Sigmoid colon (tissue), 6 donors: ENCODE measurements at regions not wholly inside any gene's neighbourhood (a gene's known extent, or its start where the extent isn't known, plus 50 kb on each side); places are given as distances from the start of the nearest gene placed in this dataset.

ENCODE experiments used
- DNase-seq: peaks from one replicate; pipeline ENCODE4 v3.0.0-alpha.2; 2019
- H3K27ac ChIP-seq, 4 donors: fragments of 200-600 bp; sonication (generic); one replicate each; pipeline ENCODE4 v1.5.1; 2016 to 2019; ENCODE audit warnings: mild to moderate bottlenecking in 1 of 4
- H3K27me3 ChIP-seq, 3 donors: fragments of 200-600 bp; sonication (generic); one replicate each; pipeline ENCODE4 v1.5.1; 2019; ENCODE audit warnings: mild to moderate bottlenecking in 1 of 3
- H3K36me3 ChIP-seq, 4 donors: fragments of 200-600 bp; sonication (generic); one replicate each; pipeline ENCODE4 v1.5.1; 2016 to 2019
- H3K4me1 ChIP-seq, 4 donors: fragments of 200-600 bp; sonication (generic); one replicate each; pipeline ENCODE4 v1.5.1; 2017 to 2019
- H3K4me3 ChIP-seq, 4 donors: fragments of 200-600 bp; sonication (generic); one replicate each; pipeline ENCODE4 v1.5.1; 2017 to 2019; ENCODE audit warnings: mild to moderate bottlenecking in 2 of 4, moderate library complexity in 1 of 4
- H3K9me3 ChIP-seq, 4 donors: fragments of 200-600 bp in 3 of 4; sonication (generic) in 3 of 4; one replicate each; pipeline versions ENCODE4 v1.5.1 to v1.6.1; 2013 to 2019
- EP300 ChIP-seq, 4 donors: sonication (generic); formaldehyde crosslinking; IDR thresholded peaks; one replicate each; pipeline ENCODE4 v1.6.1; 2017; ENCODE audit warnings: antibody characterized with exemption in 4 of 4
- POLR2A ChIP-seq, 2 donors: fragments of 450-650 bp; IDR thresholded peaks; one replicate each; pipeline ENCODE4 v1.6.1; 2016; ENCODE audit warnings: antibody characterized with exemption in 2 of 2, mild to moderate bottlenecking in 2 of 2, moderate library complexity in 2 of 2
- POLR2AphosphoS5 ChIP-seq, 4 donors: sonication (generic); formaldehyde crosslinking; IDR thresholded peaks; one replicate each; pipeline ENCODE4 v1.6.1; 2017; ENCODE audit warnings: antibody characterized with exemption in 4 of 4
- WGBS, 2 donors: extraction: QIAGEN DNeasy Blood & Tissue Kit; methylation state at CpG; one replicate each; pipeline ENCODE4 v1.1.7; 2013; 5-methylcytosine and 5-hydroxymethylcytosine counted together
- intact Hi-C: fragments of 100-400 bp; cut with DNase I; formaldehyde crosslinking; loops from one replicate; pipeline ENCODE4 v1.15.1; 2023
- TF ChIP-seq, protein P1 (sequence below), 4 experiments: fragments of 450-650 bp in 3 of 4; fragments of 200-600 bp in 1 of 4; IDR thresholded peaks; one replicate each; pipeline ENCODE4 v1.5.1; 2016 to 2019; ENCODE audit warnings: antibody characterized with exemption in 4 of 4, mild to moderate bottlenecking in 3 of 4, moderate library complexity in 2 of 4
- donor health status: healthy with polysubstance abuse.
- donor health status: healthy.

GRCh38 chr15:25534293-25534692, 95.5 kb upstream of the UBE3A start:
- H3K9me3 ChIP-seq, result peaks cover 0 to 3% (median 0%) of the 10 kb centered on the region in 4 donors
- TF ChIP-seq, protein P1, sequence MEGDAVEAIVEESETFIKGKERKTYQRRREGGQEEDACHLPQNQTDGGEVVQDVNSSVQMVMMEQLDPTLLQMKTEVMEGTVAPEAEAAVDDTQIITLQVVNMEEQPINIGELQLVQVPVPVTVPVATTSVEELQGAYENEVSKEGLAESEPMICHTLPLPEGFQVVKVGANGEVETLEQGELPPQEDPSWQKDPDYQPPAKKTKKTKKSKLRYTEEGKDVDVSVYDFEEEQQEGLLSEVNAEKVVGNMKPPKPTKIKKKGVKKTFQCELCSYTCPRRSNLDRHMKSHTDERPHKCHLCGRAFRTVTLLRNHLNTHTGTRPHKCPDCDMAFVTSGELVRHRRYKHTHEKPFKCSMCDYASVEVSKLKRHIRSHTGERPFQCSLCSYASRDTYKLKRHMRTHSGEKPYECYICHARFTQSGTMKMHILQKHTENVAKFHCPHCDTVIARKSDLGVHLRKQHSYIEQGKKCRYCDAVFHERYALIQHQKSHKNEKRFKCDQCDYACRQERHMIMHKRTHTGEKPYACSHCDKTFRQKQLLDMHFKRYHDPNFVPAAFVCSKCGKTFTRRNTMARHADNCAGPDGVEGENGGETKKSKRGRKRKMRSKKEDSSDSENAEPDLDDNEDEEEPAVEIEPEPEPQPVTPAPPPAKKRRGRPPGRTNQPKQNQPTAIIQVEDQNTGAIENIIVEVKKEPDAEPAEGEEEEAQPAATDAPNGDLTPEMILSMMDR (IDR thresholded peaks at IDR 0.05), result no peak
- no peak for TF ChIP-seq EP300 (IDR thresholded peaks at IDR 0.05)
- no peaks in the 10 kb centered on the region for H3K36me3 ChIP-seq
- intact Hi-C loops, result no loop called here
- DNase-seq, result no peak
- no peaks in the 10 kb centered on the region for H3K27me3 ChIP-seq
- 83 to 90% methylated on average over 6 of the region's 6 CpGs for WGBS, 2 donors
- H3K27ac ChIP-seq, result no peak overlapping the region
- no peak overlapping the region for H3K4me3 ChIP-seq
- H3K4me1 ChIP-seq, result peaks cover 0 to 26% (median 18%) of the 10 kb centered on the region in 4 donors

DNA sequence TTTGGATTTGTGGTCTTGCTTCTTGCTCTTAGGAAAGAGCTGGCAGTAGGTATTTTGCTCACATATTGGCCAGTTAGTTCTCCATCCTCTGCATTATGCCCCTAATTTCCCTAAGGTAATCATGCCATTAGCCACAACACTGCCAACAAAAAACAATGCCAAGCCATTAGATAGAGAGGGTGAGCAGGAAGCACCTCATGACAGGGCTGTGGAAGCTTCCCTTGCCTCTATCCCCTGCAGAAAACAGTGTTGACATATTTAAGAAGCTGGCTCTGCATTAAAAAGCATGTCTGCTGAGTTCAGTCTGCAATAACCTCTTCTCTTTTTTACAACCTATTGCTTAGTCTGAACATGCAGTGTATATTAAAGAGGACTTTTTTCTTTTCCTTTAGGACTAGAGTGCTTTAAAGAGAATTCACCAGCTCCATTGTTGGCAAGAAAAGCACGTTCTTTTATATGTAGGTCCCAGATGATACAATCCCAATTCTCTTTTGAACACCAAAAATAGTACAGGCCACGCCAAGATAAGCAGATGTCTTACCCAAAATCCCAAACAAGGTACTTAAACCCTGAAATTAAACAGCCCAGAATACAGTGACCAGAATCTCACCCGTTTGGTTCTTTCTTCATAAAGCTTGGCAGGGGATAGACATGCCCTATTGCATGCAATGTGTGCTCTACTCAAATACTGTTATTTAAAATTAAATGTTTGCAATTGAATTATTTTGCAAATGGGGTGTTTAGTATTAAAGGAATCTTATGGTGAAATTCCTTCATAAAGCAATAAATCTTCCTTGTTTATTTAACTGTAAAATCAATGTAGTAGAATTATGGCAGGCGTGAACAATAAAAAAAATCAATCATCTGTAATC, 93.7 kb upstream of the UBE3A start:
- WGBS, 2 donors, result 57 to 62% methylated on average over 4 of the region's 4 CpGs
- no peaks in the 10 kb centered on the region for H3K27me3 ChIP-seq

DNA sequence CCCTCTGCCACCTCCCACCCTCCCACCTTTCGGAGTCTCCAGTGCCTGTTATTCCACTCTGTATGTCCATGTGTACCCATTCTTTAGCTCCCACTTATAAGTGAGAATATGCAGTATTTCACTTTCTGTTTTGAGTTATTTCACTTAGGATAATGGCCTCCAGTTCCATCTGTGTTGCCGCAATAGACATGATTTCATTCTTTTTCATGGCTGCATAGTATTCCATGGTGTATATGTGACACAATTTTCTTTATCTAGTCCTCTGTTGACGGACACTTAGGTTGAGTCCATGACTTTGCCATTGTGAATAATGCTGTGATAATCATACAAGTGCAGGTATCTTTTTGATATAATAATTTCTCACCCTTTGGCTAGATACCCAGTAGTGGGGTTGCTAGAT, 91.0 kb upstream of the UBE3A start:
- H3K9me3 ChIP-seq, result peaks cover 0 to 3% (median 0%) of the 10 kb centered on the region in 4 donors
- intact Hi-C loops, result no loop called here
- no peaks in the 10 kb centered on the region for H3K27me3 ChIP-seq
- no peak overlapping the region for H3K27ac ChIP-seq
- TF ChIP-seq EP300 (IDR thresholded peaks at IDR 0.05), result no peak
- no peak for TF ChIP-seq POLR2AphosphoS5 (IDR thresholded peaks at IDR 0.05)
- TF ChIP-seq, protein P1 (IDR thresholded peaks at IDR 0.05), result no peak
- TF ChIP-seq POLR2A (IDR thresholded peaks at IDR 0.05), result no peak
- peaks cover 0 to 26% (median 18%) of the 10 kb centered on the region in 4 donors for H3K4me1 ChIP-seq
- WGBS, 2 donors, result 94% methylated on average over 3 of the region's 3 CpGs
- no peak for DNase-seq
- no peak overlapping the region for H3K4me3 ChIP-seq
- no peaks in the 10 kb centered on the region for H3K36me3 ChIP-seq

More for the DNA sequence above, 93.7 kb upstream of the UBE3A start:
- Histone ChIP-seq H3K4me1 (peaks cover 0 to 26% (median 18%) of the 10 kb centered on the region in 4 donors), H3K27ac (peak overlapping the region in 2 of 4 donors; percentile 2 to 29), H3K4me3 (no peak overlapping the region), H3K9me3 (peaks cover 0 to 3% (median 0%) of the 10 kb centered on the region in 4 donors), H3K36me3 (no peaks in the 10 kb centered on the region)
- no peak for DNase-seq
- TF ChIP-seq EP300 (IDR thresholded peaks at IDR 0.05) (no peak), POLR2A (IDR thresholded peaks at IDR 0.05) (no peak), POLR2AphosphoS5 (IDR thresholded peaks at IDR 0.05) (no peak)
- TF ChIP-seq, protein P1 (IDR thresholded peaks at IDR 0.05), result no peak
- intact Hi-C loops, result no loop called here

- TF ChIP-seq, protein P1 (IDR thresholded peaks at IDR 0.05), result no peak
- TF ChIP-seq POLR2A (IDR thresholded peaks at IDR 0.05), result no peak
- no peak for TF ChIP-seq EP300 (IDR thresholded peaks at IDR 0.05)
- no peak for TF ChIP-seq POLR2AphosphoS5 (IDR thresholded peaks at IDR 0.05)
- H3K4me3 ChIP-seq, result no peak overlapping the region
Measured at GRCh38 chr15:25527118-25527517, 88.3 kb upstream of the UBE3A start.

More at GRCh38 chr15:25527118-25527517, 88.3 kb upstream of the UBE3A start:
- no peak for DNase-seq
- Histone ChIP-seq H3K27ac (no peak overlapping the region), H3K9me3 (peaks cover 0 to 3% (median 0%) of the 10 kb centered on the region in 4 donors), H3K27me3 (no peaks in the 10 kb centered on the region), H3K36me3 (no peaks in the 10 kb centered on the region), H3K4me1 (peaks cover 0 to 10% (median 6%) of the 10 kb centered on the region in 4 donors)
- 81 to 86% methylated on average over 3 of the region's 3 CpGs for WGBS, 2 donors
- intact Hi-C loops, result no loop called here
